ENCODE measurements at regions not wholly inside any gene's neighbourhood (a gene's known extent, or its start where the extent isn't known, plus 50 kb on each side); places are given as distances from the start of the nearest gene placed in this dataset.

GRCh38 chr13:33426131-33426530, 140.6 kb upstream of the STARD13 start:
- in situ Hi-C loops (cut with HindIII; ENCODE audit: low sequenced_read_pairs), result no loop called here
- no peak for DNase-seq (ENCODE audit: low read depth, low spot score)
- no peak for TF ChIP-seq CTCF (IDR thresholded peaks at IDR 0.05; ENCODE audit: low read depth, low read length)

GRCh38 chr13:33433316-33433715, 147.8 kb upstream of the STARD13 start:
- H3K4me3 ChIP-seq (ENCODE audit: low read depth, low read length), result no peak overlapping the region
- no peak for TF ChIP-seq CTCF (IDR thresholded peaks at IDR 0.05; ENCODE audit: low read depth, low read length)
- in situ Hi-C loops (cut with HindIII; ENCODE audit: low sequenced_read_pairs), result no loop called here
- DNase-seq (ENCODE audit: low read depth, low spot score), result no peak

More at GRCh38 chr13:33426131-33426530, 140.6 kb upstream of the STARD13 start:
- no peak overlapping the region for H3K4me3 ChIP-seq (ENCODE audit: low read depth, low read length)

GRCh38 chr13:33434676-33435075, 149.1 kb upstream of the STARD13 start:
- no peak for TF ChIP-seq CTCF (IDR thresholded peaks at IDR 0.05; ENCODE audit: low read depth, low read length)
- no peak for DNase-seq (ENCODE audit: low read depth, low spot score)
- no peak overlapping the region for H3K4me3 ChIP-seq (ENCODE audit: low read depth, low read length)
- in situ Hi-C loops (cut with HindIII; ENCODE audit: low sequenced_read_pairs), result no loop called here

- H3K4me3 ChIP-seq (ENCODE audit: low read depth, low read length), result no peak overlapping the region
- TF ChIP-seq CTCF (IDR thresholded peaks at IDR 0.05; ENCODE audit: low read depth, low read length), result no peak
- in situ Hi-C loops (cut with HindIII; ENCODE audit: low sequenced_read_pairs), result no loop called here
- DNase-seq (ENCODE audit: low read depth, low spot score), result no peak
Observed at GRCh38 chr13:33435207-33435606, 149.7 kb upstream of the STARD13 start.

- DNase-seq (ENCODE audit: low read depth, low spot score), result no peak
- TF ChIP-seq CTCF (IDR thresholded peaks at IDR 0.05; ENCODE audit: low read depth, low read length), result no peak
- no peak overlapping the region for H3K4me3 ChIP-seq (ENCODE audit: low read depth, low read length)
- in situ Hi-C loops (cut with HindIII; ENCODE audit: low sequenced_read_pairs), result no loop called here
Observed at GRCh38 chr13:33438918-33439317, 153.4 kb upstream of the STARD13 start.

GRCh38 chr13:33441015-33441414, 155.5 kb upstream of the STARD13 start:
- H3K4me3 ChIP-seq (ENCODE audit: low read depth, low read length), result no peak overlapping the region
- DNase-seq (ENCODE audit: low read depth, low spot score), result peak; percentile 31
- in situ Hi-C loops (cut with HindIII; ENCODE audit: low sequenced_read_pairs), result no loop called here
- TF ChIP-seq CTCF (IDR thresholded peaks at IDR 0.05; ENCODE audit: low read depth, low read length), result peak; percentile 39

- in situ Hi-C loops (cut with HindIII; ENCODE audit: low sequenced_read_pairs), result no loop called here
- H3K4me3 ChIP-seq (ENCODE audit: low read depth, low read length), result no peak overlapping the region
- no peak for TF ChIP-seq CTCF (IDR thresholded peaks at IDR 0.05; ENCODE audit: low read depth, low read length)
- DNase-seq (ENCODE audit: low read depth, low spot score), result no peak
Observed at GRCh38 chr13:33445024-33445423, 159.5 kb upstream of the STARD13 start.

Data from astrocyte of the spinal cord (primary cell).